ENCODE measurements at regions not wholly inside any gene's neighbourhood (a gene's known extent, or its start where the extent isn't known, plus 50 kb on each side); places are given as distances from the start of the nearest gene placed in this dataset.

DNA sequence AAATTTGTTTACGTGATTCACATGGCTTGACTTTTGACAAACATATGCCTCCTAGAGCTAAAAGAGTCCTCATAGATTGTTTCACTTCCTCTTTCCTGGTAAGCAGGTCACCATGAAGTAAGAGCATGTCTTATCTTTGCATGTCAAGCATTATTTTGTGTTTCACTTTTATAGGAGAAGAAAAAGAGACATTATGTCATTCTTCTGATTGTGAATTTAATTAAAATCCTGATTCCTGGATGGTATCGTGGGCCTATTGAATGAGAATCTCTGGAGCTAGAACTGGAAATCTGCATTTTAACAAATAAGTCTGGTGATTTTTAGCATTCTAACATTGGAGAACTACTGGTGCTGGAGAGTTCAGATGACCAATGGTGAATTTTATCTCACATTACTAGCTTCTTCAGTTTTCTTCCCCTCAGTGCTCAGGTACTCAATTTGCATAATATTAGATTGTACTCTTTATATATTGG lies 218.6 kb upstream of the ATP2B1 start:
- ATAC-seq (peak; percentile 82), DNase-seq (no peak)
- intact Hi-C loops (cut with DNase I, micrococcal nuclease), result no loop called here
- H3K4me3 ChIP-seq, result no peak overlapping the region
- no peaks in the 10 kb centered on the region for H3K4me1 ChIP-seq (ENCODE audit: low read depth)
- H3K36me3 ChIP-seq (ENCODE audit: low read depth), result no peaks in the 10 kb centered on the region
- no peaks in the 10 kb centered on the region for H3K9me3 ChIP-seq
- no peak for TF ChIP-seq CTCF (IDR thresholded peaks at IDR 0.05)

- Histone ChIP-seq H3K4me3 (no peak overlapping the region), H3K4me1 (ENCODE audit: low read depth) (no peaks in the 10 kb centered on the region), H3K9me3 (no peaks in the 10 kb centered on the region), H3K36me3 (ENCODE audit: low read depth) (no peaks in the 10 kb centered on the region)
- intact Hi-C loops (cut with DNase I, micrococcal nuclease), result no loop called here
- TF ChIP-seq CTCF (IDR thresholded peaks at IDR 0.05), result no peak
- DNase-seq (no peak), ATAC-seq (no peak)
Measured at GRCh38 chr12:89924191-89924590, 215.6 kb upstream of the ATP2B1 start.

DNA sequence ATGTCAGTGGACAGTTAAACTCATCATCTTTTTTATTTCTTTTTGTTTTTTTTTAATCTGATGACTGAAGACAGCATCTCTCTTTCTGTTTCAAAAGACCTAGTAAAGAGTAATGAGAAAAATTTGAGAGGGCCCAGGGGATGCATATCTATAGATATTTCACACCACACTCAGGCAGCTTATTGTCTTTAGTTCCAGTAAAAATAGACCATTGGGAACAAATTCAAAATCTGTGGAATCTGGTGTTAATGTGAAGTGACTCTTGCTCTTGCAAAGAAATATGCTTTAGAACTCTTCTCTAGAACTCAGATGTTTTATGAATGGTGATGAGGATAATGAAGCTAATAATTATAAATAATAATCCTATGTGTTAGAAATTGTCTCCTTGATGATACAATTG lies 214.5 kb upstream of the ATP2B1 start:
- Histone ChIP-seq H3K4me1 (ENCODE audit: low read depth) (no peaks in the 10 kb centered on the region), H3K4me3 (no peak overlapping the region), H3K9me3 (no peaks in the 10 kb centered on the region), H3K36me3 (ENCODE audit: low read depth) (no peaks in the 10 kb centered on the region)
- intact Hi-C loops (cut with DNase I, micrococcal nuclease), result no loop called here
- ATAC-seq, result no peak
- no peak for TF ChIP-seq CTCF (IDR thresholded peaks at IDR 0.05)
- no peak for DNase-seq

GRCh38 chr12:89920866-89921265 lies 212.2 kb upstream of the ATP2B1 start:
- intact Hi-C loops (cut with DNase I, micrococcal nuclease), result no loop called here
- Histone ChIP-seq H3K4me3 (no peak overlapping the region), H3K9me3 (no peaks in the 10 kb centered on the region), H3K4me1 (ENCODE audit: low read depth) (no peaks in the 10 kb centered on the region), H3K36me3 (ENCODE audit: low read depth) (no peaks in the 10 kb centered on the region)
- DNase-seq, result no peak
- TF ChIP-seq CTCF (IDR thresholded peaks at IDR 0.05), result no peak
- no peak for ATAC-seq

- Histone ChIP-seq H3K4me1 (ENCODE audit: low read depth) (no peaks in the 10 kb centered on the region), H3K36me3 (ENCODE audit: low read depth) (no peaks in the 10 kb centered on the region), H3K4me3 (no peak overlapping the region), H3K9me3 (no peaks in the 10 kb centered on the region)
- DNase-seq, result peak in 2 of 3 donors; percentile 37 to 52
- ATAC-seq, result peak; percentile 53
- intact Hi-C loops (cut with DNase I, micrococcal nuclease), result no loop called here
- TF ChIP-seq CTCF (IDR thresholded peaks at IDR 0.05), result no peak
Measured at GRCh38 chr12:89919241-89919906, 210.7 kb upstream of the ATP2B1 start.

Data from mucosa of descending colon (tissue), 3 donors.